PFSK-1 (cell line): ENCODE measurements at regions not wholly inside any gene's neighbourhood (a gene's known extent, or its start where the extent isn't known, plus 50 kb on each side); places are given as distances from the start of the nearest gene placed in this dataset.

Source experiments
- FOXP2 ChIP-seq: optimal IDR thresholded peaks from 2 replicates; pipeline ENCODE3; 2011; ENCODE audit warnings: borderline replicate concordance, control low read depth, inconsistent platforms; ENCODE audit not compliant: insufficient read depth; ENCODE audit errors: extremely low read length, extremely low read depth
- POLR2AphosphoS5 ChIP-seq: IDR thresholded peaks from 2 replicates; pipeline ENCODE4 v1.6.1; 2012; ENCODE audit warnings: low read depth, mild to moderate bottlenecking, control low read depth, low read length, moderate library complexity
- REST ChIP-seq, 2 experiments: IDR thresholded peaks; 2 replicates each; pipeline versions ENCODE4 v1.6.1 to v1.8.0; 2011 to 2012; ENCODE audit warnings: low read depth in 2 of 2, low read length in 2 of 2, control low read depth in 1 of 2, inconsistent platforms in 1 of 2, mild to moderate bottlenecking in 1 of 2, moderate library complexity in 1 of 2; ENCODE audit not compliant: insufficient read depth in 1 of 2
- SIN3A ChIP-seq: IDR thresholded peaks from 2 replicates; pipeline ENCODE4 v1.6.1; 2012; ENCODE audit warnings: mild to moderate bottlenecking, low read length, moderate library complexity, borderline replicate concordance; ENCODE audit not compliant: insufficient read depth
- TAF1 ChIP-seq: IDR thresholded peaks from 2 replicates; pipeline ENCODE4 v1.6.1; 2012; ENCODE audit warnings: low read length, control low read depth, borderline replicate concordance; ENCODE audit not compliant: insufficient read depth

- TF ChIP-seq FOXP2 (no peak), TAF1 (no peak), POLR2AphosphoS5 (no peak), SIN3A (no peak), REST (IDR thresholded peaks at IDR 0.05; ENCODE audit: insufficient read depth in 1 of 2, low read depth in 2 of 2, low read length in 2 of 2) (no peak)
Measured at GRCh38 chr6:105495515-105495914, 92.6 kb upstream of the PREP start.

GRCh38 chr6:105494688-105495087, 91.8 kb upstream of the PREP start:
- TF ChIP-seq TAF1, result no peak

GRCh38 chr6:105493736-105494135, 90.9 kb upstream of the PREP start:
- no peak for TF ChIP-seq FOXP2
- no peak for TF ChIP-seq REST (IDR thresholded peaks at IDR 0.05; ENCODE audit: insufficient read depth in 1 of 2, low read depth in 2 of 2, low read length in 2 of 2)
- TF ChIP-seq SIN3A, result no peak

GRCh38 chr6:105492706-105493673, 90.1 kb upstream of the PREP start:
- TF ChIP-seq POLR2AphosphoS5 (no peak), REST (IDR thresholded peaks at IDR 0.05; ENCODE audit: insufficient read depth in 1 of 2, low read depth in 2 of 2, low read length in 2 of 2) (no peak), FOXP2 (no peak), TAF1 (no peak), SIN3A (no peak)

- TF ChIP-seq TAF1, result no peak
- TF ChIP-seq POLR2AphosphoS5, result no peak
- no peak for TF ChIP-seq REST (IDR thresholded peaks at IDR 0.05; ENCODE audit: insufficient read depth in 1 of 2, low read depth in 2 of 2, low read length in 2 of 2)
- TF ChIP-seq SIN3A, result no peak
- no peak for TF ChIP-seq FOXP2
Measured at GRCh38 chr6:105489216-105489530, 86.3 kb upstream of the PREP start.
